ENCODE measurements at regions not wholly inside any gene's neighbourhood (a gene's known extent, or its start where the extent isn't known, plus 50 kb on each side); places are given as distances from the start of the nearest gene placed in this dataset.
"Not testable (repeated sequence)": the region's sequence is repeated elsewhere in the genome, so short reads cannot be mapped to it uniquely, and the experiment has no call there.

DNA sequence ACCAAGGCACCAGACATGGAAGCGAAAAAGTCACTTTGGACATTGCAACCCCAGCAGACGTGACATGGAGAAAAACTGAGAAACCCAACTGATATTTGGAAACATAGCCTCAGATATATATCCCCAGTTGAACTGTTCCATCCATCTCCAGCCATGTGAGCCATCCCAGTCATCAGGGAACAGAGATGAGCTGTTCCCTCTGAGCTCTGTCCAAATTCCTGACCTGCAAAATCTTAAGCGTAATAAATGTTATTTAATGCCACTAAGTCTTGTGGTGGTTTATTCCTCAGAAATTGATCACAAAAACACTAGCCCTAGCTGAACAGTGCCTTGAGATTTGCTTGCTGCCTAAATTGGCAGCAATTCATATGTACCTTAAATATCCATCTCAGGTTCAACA is 182.8 kb downstream of the NRP2 start:
- no peak for DNase-seq (ENCODE audit: low read depth)

DNA sequence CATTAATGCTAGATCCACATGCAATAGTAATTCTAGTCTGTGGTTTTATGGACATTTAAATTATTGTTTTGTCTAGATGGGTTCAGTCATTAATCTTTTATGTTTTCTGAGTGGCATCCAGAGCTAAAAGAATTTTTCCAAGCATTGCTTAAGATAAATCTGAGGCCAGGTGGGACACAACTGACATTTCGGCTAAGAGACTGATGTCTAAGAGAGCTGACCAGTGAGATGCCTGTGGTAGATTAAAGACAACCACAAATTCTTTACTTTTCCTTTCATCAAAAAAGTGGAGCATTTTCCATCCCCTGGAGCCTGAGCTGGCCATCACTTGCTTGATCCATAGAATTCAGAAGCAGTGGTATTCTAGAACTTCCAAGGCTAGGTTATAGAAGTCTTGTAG is 182.2 kb downstream of the NRP2 start:
- DNase-seq (ENCODE audit: low read depth): peak; percentile 60

DNA sequence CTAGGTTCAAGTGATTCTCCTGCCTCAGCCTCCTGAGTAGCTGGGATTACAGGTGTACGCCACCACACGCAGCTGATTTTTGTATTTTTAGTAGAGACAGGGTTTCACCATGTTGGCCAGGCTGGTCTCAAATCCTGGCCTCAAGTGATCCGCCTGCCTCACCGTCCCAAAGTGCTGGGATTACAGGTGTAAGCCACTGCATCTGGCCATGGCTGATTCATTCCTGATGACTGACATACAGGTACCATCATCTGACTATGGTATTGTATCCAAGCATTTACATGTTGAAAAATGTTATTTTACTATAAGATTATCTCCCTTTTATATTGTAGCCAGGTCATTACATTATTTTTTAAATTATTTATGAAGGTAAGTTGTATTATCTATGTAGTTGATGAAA is 180.5 kb downstream of the NRP2 start:
- not testable (repeated sequence) for DNase-seq (ENCODE audit: low read depth)

DNA sequence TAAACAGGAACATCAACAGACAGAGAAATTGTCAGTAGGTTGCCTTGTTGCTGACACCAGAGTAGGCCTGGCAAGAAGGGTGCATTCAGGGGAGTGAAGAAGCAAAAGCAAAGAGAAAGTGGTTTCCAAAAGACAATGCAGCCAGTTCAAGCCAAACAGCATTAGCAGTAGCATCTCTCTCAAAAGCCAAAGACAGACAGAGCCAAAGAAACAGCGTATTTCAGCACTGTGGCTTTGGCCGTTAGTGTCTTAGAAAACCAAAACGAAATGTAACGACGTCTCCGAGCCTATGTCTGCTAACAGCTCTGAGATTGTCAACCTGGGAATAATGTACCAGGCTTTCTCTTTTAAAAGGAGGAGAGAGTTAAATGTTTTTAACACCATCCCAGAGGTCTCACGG is 178.6 kb downstream of the NRP2 start:
- DNase-seq (ENCODE audit: low read depth): no peak

GRCh38 chr2:205860181-205860580 is 177.9 kb downstream of the NRP2 start:
- DNase-seq (ENCODE audit: low read depth): no peak

DNA sequence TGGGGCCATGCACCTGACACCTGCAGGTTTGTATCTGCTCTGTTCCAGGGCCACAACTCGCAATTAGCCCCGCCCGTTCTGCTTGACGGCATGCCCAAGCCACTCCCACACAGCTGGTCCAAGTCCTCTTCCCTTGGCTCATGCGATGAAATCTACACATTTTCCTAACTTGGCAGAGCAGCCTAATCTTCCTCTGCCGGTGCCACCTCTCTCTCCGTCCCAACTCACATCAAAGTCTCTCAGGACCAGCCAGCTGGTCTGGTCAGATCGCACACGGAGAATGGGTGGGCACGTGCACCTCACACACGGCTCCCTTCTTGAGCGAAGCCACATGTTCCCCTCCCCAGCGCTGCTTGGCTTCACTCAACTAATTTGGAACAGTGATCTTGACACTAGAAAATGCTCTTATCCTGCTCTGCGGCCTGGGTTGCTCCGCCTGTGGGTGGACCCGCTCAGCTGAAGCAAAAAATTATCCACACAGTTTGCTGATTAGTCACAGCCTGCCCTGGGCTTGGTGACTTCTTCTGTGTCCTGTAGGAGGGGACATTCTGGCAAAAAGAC is 176.7 kb downstream of the NRP2 start:
- DNase-seq (ENCODE audit: low read depth): peak; percentile 49

- no peak for DNase-seq (ENCODE audit: low read depth)
These were observed 176.0 kb downstream of the NRP2 start for GRCh38 chr2:205858275-205858674.

DNA sequence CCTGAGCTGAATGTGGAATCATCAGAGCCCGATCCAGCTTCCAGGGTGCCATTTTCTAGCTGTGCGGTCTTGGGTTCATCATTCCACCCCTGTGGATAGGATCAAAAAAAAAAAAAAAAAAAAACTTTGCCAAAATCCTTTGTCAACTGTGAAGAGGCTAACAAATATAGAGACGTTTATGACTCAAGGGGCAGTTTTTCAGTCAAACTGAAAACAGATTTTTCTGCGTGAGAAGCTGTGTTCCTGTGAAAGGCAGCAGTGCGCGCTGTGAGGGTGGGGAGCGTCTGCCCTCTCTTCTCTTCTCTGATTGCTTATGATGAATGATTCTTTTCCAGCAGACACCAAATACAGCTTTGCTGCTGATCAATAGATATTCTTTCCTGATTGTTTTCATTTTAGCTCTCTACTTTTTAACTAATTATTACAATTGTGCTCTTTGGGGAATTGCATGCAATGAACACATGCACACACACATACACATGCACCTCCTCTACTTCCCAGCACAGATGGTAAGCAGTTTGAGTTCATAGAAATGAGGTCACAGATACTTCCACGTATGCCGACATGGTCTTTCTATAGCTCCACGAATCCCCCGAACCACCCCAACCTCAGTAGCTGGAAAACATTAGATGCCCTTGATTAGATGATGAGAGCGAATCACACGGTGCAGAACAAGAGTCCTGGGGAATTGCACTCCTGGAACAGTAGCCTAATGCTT is 175.4 kb downstream of the NRP2 start:
- DNase-seq (ENCODE audit: low read depth): no peak

DNA sequence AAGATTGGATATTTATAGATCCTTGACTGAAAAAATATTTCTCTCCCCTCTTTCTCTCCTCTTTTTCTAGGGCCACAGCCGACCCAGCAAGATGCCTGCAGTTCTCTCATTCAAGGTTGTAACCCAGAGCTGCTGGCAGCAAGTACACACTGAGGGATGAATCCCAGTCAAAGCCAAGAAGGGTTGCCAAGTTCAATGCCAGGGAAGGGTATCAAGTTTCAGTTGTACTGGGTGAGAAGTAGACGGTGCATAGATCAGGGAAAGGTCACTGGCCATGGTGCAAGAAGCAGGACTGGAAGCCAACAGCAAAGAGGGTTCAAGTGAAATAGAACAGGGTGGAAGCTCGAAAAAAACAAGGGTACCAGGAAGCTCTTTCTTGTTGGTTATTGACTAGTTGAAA is 170.2 kb downstream of the NRP2 start:
- DNase-seq (ENCODE audit: low read depth): no peak

DNA sequence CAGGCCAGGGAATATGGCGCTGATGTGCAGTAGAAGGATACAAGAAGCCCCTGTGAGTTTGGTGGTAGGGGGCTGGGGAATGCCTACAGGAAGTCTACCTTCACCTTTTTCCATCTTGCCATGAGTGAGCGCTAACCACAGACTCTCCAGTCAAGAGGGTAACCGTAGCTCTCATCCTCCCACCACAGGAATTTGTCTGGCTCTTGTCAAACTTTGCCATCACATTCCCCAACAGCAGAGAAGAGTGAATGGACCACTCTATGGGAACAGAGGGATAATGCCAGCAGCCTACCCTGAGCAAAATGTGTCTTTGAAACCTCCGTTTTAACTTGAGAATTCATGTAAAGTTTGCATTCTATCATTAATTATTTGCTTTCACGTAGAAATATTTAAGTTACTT is 168.3 kb downstream of the NRP2 start:
- no peak for DNase-seq (ENCODE audit: low read depth)

DNA sequence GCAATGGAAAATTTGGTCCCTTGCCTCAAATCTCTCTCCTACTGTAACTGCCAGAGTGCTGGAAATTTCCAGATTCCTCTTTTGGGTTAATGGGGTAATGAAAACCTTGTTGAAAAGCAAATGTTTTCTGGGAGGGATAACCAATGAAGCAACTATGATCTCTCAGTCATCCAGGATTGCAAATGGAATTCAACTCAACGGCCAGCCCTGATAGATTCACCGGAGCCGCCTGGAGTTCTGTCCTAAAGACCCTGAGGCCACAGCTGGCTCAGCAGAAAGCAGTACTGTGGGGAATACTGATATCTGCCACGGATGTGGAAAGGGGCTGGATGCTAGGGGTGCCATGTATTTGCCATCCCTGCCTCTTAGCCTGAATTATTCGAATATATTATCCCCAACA is 167.8 kb downstream of the NRP2 start:
- no peak for DNase-seq (ENCODE audit: low read depth)

- no peak for DNase-seq (ENCODE audit: low read depth)
These were observed 166.8 kb downstream of the NRP2 start for GRCh38 chr2:205849136-205849535.

- DNase-seq (ENCODE audit: low read depth): no peak
These were observed 166.3 kb downstream of the NRP2 start for GRCh38 chr2:205848601-205849000.
